NCI-H2196 (cell line): ENCODE measurements at regions not wholly inside any gene's neighbourhood (a gene's known extent, or its start where the extent isn't known, plus 50 kb on each side); places are given as distances from the start of the nearest gene placed in this dataset.
A peak's percentile ranks its signal among the peaks of the same experiment; 100 is the strongest.
"Not testable (repeated sequence)": the region's sequence is repeated elsewhere in the genome, so short reads cannot be mapped to it uniquely, and the experiment has no call there.

Experiments
- DNase-seq: peaks from one replicate; lab custom pipeline; 2025; ENCODE audit not compliant: unreplicated experiment; lab: John Stamatoyannopoulos, UW

GRCh38 chr2:44084850-44085249 lies 83.8 kb upstream of the PPM1B start:
- DNase-seq: no peak

- no peak for DNase-seq
These were observed 82.0 kb upstream of the PPM1B start for GRCh38 chr2:44086629-44087028.

DNA sequence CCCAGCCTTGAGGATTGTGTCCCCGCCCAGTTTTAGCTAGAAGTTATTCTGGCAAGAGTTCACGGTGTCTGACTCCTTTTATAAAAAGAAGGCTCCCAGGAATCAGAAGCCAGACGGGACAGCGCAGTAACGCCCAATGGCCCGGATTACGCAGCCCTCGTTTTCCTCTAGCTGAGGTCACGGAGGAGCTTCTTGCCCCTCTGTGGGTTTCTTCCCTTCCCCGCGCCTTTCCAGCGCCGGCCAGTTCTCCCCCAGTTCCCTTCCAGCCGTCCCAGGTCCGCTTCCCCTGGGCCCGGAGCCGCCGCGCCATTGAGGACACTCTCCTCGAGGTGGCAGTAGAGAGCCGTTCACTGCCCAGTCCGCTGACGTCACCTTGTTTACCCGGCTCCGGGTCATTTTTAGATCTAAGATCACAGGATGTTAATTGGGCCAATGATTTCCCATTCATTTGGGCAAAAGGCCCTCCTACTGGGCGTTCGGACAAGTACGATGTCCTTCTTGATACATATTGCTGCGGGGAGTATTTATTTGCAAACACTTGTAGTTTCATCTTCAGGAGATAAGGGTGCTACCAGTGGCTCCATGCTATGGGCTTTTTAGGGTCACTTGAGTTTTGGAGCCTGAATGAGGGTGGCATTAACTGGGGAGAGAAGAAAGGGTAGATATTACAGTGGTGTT lies 81.5 kb upstream of the PPM1B start:
- DNase-seq: peak; percentile 86

GRCh38 chr2:44087714-44088092 lies 81.0 kb upstream of the PPM1B start:
- DNase-seq: no peak

- not testable (repeated sequence) for DNase-seq
These were observed 76.2 kb upstream of the PPM1B start for GRCh38 chr2:44092519-44092918.

GRCh38 chr2:44093970-44094369 lies 74.7 kb upstream of the PPM1B start:
- DNase-seq: no peak

DNA sequence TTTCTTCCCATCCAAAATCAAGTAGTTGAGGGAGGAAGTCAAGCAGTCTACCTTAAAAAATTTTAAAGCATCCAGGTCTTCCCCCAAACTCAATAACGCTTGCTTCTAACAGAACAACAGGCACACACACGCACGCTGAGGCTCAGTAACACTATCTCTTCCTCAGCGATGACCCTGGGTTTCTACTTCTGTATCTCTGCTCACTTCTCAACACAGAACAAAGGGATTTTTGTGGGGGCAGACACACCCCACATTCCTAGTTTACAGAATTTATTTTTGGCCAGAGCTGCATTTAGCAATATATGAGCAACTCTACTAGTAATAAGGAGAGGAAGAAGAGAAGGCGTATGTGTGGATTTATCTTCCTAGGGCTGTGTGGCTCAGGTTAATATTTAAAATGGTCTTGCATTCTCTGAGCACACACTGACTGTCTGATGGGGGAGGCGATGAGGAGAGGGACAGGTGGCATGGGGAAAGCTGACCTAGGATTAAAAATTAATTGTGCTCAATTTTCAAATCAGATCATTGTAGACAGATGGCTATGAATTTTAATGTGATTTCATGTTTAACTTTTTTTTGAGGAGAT lies 71.3 kb upstream of the PPM1B start:
- DNase-seq: no peak

GRCh38 chr2:44098050-44098449 lies 70.6 kb upstream of the PPM1B start:
- no peak for DNase-seq

DNA sequence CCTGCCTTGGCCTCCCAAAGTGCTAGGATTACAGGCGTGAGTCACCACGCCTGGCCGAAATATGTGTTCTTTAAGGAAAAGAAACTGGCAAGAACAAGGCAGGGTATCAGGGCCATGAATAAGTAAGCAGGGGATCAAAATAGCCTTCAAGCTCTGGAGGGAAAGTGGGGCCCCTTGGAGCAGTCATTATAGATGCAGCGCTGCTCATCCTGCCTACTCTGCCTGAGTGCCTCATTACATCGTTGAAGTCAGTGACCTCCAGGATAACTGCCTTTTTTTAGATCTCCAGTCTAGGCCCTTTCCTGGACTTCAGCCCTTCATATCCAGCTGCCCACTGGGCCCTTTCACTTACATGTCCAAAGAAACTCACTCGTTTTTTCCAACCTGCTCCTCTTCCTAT lies 69.8 kb upstream of the PPM1B start:
- no peak for DNase-seq

DNA sequence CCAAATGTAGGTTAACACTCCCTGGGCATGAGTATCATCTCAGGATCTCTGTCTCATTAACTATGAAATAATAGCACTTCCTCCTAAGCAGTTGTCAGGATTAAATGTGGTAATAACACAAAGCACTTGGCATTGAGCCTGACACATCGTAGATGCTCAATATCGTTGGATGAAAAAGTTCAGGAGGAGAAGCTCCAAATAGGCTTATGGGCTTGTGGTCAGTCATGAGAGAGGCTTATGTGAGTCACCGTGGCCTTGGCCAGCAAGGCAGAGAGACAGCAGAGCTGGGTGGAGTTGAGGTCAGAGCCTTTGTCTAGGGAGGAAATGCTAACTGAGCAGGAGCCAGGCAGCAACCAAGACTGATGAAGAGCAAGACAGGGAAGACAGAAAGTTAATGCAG lies 68.3 kb upstream of the PPM1B start:
- peak; percentile 63 for DNase-seq

- no peak for DNase-seq
These were observed 67.4 kb upstream of the PPM1B start for GRCh38 chr2:44101246-44101645.

- DNase-seq: no peak
These were observed 65.7 kb upstream of the PPM1B start for GRCh38 chr2:44102790-44103562.

- no peak for DNase-seq
These were observed 65.0 kb upstream of the PPM1B start for GRCh38 chr2:44103639-44104038.

DNA sequence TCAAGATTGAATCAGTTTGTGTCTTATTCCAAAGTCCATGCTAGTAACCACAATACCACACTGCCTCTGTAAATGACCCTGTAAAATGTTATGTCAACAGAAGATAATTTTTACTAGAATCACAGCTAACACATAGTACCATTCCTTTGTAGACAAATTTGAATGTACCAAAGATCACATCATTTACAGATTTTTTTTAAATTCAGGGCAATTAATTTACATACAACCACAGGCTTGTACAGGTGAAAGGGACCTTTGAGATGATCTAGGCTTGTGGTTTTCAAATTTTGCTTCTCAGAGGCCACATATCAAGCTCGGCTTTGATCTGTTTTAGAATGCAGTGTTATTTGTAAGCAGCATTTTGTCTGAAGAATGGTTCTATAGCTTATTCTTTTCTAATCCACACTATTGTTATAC lies 63.8 kb upstream of the PPM1B start:
- DNase-seq: no peak

DNA sequence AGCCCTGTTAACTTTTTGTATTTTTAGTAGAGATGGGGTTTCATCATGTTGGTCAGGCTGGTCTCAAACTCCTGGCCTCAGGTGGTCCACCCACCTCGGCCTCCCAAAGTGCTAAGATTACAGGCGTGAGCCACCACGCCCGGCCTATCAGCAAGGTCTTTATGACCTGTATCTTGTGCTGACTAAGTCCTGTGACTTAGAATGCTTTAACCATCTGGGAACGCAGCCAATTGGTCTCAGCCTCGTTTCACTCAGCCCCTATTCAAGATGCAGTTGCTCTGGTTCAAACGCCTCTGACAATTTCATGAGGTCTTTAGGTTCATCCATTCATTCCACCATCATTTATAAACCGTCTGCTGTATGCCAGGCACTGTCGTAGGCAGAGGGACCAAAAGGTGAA lies 62.2 kb upstream of the PPM1B start:
- DNase-seq: not testable (repeated sequence)

DNA sequence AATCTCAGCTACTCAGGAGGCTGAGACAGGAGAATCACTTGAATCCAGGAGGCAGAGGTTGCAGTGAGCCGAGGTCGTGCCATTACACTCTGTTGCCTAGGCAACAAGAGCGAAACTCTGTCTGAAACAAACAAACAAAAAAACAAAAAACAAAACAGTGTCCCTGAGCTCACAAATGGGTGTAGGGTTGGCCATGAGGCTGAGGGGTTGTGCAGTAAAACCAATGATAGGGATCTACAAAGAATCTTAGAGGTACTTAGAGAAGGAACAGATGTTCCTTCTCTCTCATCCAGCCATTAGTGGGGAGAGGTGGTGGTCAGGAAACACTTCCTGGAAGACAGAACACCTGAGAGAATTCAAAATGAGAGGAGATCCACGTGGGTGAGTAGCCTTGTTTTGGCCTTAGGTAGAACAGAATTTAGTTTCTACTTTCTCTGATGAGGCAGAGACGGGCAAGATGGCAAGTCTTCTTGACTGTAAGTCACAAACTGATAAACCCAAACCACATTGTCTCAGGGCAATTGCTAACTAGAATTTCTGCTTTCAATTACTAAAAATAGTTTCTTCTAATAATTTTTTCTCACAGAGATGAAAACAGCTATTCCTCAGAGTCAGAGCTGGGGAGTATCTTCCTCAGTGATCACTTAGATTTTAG lies 61.5 kb upstream of the PPM1B start:
- DNase-seq: no peak

GRCh38 chr2:44107974-44108373 lies 60.7 kb upstream of the PPM1B start:
- DNase-seq: no peak

DNA sequence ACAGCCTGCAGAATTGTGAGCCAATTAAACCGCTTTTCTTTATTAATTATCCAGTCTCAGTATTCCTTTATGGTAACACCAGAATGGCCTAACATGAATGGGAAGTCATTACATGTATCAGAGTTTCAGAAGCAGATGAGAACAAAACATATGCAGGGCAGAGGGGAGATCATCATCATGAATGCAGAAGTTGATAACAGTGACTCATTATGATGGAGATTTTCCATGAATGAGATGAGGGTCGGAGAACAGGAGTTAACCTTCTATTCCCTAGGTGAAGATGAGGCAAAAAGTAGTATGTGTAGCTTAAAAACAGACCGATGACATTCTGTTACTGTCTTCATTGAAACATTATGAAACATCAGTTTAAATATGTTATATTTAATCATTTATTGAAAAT lies 59.5 kb upstream of the PPM1B start:
- DNase-seq: no peak

GRCh38 chr2:44110444-44110843 lies 58.2 kb upstream of the PPM1B start:
- no peak for DNase-seq

DNA sequence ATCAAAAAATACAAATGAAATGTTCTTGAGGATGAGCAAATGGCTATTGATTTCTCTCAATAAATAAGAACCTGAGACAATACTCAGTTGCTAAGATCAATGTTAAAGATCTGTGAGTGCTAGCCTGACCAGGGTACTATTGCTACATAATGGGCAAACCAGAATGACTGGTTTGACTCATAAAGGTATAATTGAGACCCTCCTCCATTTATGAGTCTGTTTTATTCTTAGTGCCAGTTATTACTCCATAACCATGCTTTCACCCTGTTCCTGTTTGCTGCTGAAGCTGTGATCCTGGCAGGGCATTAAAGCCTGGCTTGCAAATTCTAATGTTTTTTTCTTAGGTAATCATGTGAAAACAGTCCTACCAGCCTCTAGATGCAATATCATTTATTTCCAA lies 56.6 kb upstream of the PPM1B start:
- no peak for DNase-seq

GRCh38 chr2:44116319-44116718 lies 52.4 kb upstream of the PPM1B start:
- DNase-seq: no peak

DNA sequence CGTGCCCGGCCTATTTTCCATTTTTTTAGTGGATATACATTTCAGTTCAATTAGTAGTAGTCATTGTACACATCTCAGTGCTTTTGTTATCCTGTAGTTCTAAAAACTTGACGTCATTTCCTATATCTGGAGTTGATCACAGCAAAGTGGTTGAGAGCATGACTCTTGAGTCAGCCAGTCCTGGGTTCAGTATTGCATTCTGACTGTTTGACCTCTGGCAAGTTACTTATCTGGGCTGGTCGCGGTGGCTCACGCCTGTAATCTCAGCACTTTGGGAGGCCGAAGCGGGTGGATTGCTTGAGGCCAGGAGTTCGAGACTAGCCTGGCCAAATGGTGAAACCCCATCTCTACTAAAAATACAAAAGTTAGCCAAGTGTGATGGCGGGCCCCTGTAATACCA lies 50.4 kb upstream of the PPM1B start:
- DNase-seq: no peak
